Mesendoderm (in vitro differentiated cells): ENCODE measurements at regions not wholly inside any gene's neighbourhood (a gene's known extent, or its start where the extent isn't known, plus 50 kb on each side); places are given as distances from the start of the nearest gene placed in this dataset.
A peak's percentile ranks its signal among the peaks of the same experiment; 100 is the strongest.

Source experiments
- DNase-seq: peaks from one replicate; pipeline ENCODE4 v3.0.0; 2013
- H2AK5ac ChIP-seq: 2 replicates; pipeline ENCODE4 v1.6.1; 2013; ENCODE audit warnings: low read length, inconsistent platforms
- H2BK120ac ChIP-seq: 2 replicates; pipeline ENCODE4 v1.6.1; 2013; ENCODE audit warnings: low read depth, mild to moderate bottlenecking, low read length, moderate library complexity, mixed read lengths
- H2BK15ac ChIP-seq: replicated peaks from 2 replicates; pipeline ENCODE4 v1.6.1; 2013; ENCODE audit warnings: low read depth, mild to moderate bottlenecking, moderate library complexity
- H2BK5ac ChIP-seq: 2 replicates; pipeline ENCODE4 v1.6.1; 2013; ENCODE audit warnings: low read length, inconsistent platforms
- H3K18ac ChIP-seq: 2 replicates; pipeline ENCODE4 v1.6.1; 2013; ENCODE audit warnings: mild to moderate bottlenecking, low read length, mixed read lengths
- H3K23ac ChIP-seq: one replicate; pipeline ENCODE4 v1.6.1; 2013; ENCODE audit warnings: low read length
- H3K27ac ChIP-seq: 2 replicates; pipeline ENCODE4 v1.5.1; 2013; ENCODE audit warnings: low read depth, mild to moderate bottlenecking, inconsistent platforms, low read length, moderate library complexity
- H3K27me3 ChIP-seq: 2 replicates; pipeline ENCODE4 v1.6.1; 2013; ENCODE audit warnings: low read length, control low read depth, mild to moderate bottlenecking, inconsistent platforms; ENCODE audit not compliant: insufficient read depth, poor library complexity
- H3K36me3 ChIP-seq: 2 replicates; pipeline ENCODE4 v1.6.1; 2013; ENCODE audit warnings: low read length, inconsistent platforms; ENCODE audit not compliant: control insufficient read depth, insufficient read depth
- H3K4ac ChIP-seq: one replicate; pipeline ENCODE4 v1.6.1; 2013; ENCODE audit warnings: low read depth, mild to moderate bottlenecking, low read length, moderate library complexity
- H3K4me1 ChIP-seq: 2 replicates; pipeline ENCODE4 v1.6.1; 2013; ENCODE audit warnings: low read depth, low read length, inconsistent platforms; ENCODE audit not compliant: control insufficient read depth
- H3K4me2 ChIP-seq: 2 replicates; pipeline ENCODE4 v1.6.1; 2013; ENCODE audit warnings: low read length
- H3K4me3 ChIP-seq: 2 replicates; pipeline ENCODE4 v1.5.1; 2013; ENCODE audit warnings: mild to moderate bottlenecking, low read length
- H3K56ac ChIP-seq: one replicate; pipeline ENCODE4 v1.6.1; 2013; ENCODE audit warnings: low read length
- H3K79me1 ChIP-seq: 2 replicates; pipeline ENCODE4 v1.6.1; 2013; ENCODE audit warnings: low read length, inconsistent platforms
- H3K79me2 ChIP-seq: 2 replicates; pipeline ENCODE4 v1.6.1; 2013; ENCODE audit warnings: mild to moderate bottlenecking, low read length; ENCODE audit not compliant: control insufficient read depth, insufficient read depth
- H3K9ac ChIP-seq: 2 replicates; pipeline ENCODE4 v1.6.1; 2013; ENCODE audit warnings: low read length, inconsistent platforms
- H4K5ac ChIP-seq: one replicate; pipeline ENCODE4 v1.6.1; 2013; ENCODE audit warnings: low read length
- H4K8ac ChIP-seq: one replicate; pipeline ENCODE4 v1.6.1; 2013; ENCODE audit warnings: low read depth, mild to moderate bottlenecking, control low read depth, low read length, moderate library complexity
- WGBS: extraction: QIAGEN DNeasy Blood & Tissue Kit; methylation state at CpG from one replicate; pipeline ENCODE4 v1.1.7; 2013; ENCODE audit warnings: low lambda C conversion rate, missing lambda C conversion rate; ENCODE audit not compliant: insufficient coverage; ENCODE audit errors: extremely low coverage; 5-methylcytosine and 5-hydroxymethylcytosine counted together

GRCh38 chr16:51355875-51356274, 204.8 kb upstream of the SALL1 start:
- no peaks in the 10 kb centered on the region for H3K79me2 ChIP-seq
- peaks cover 3% of the 10 kb centered on the region for H3K4me1 ChIP-seq
- no peaks in the 10 kb centered on the region for H3K27me3 ChIP-seq
- WGBS: no CpG with 5 or more reads among the region's 6 CpGs
- no peak overlapping the region for H3K9ac ChIP-seq
- DNase-seq: no peak
- H2BK15ac ChIP-seq: no peak overlapping the region
- H3K36me3 ChIP-seq: no peaks in the 10 kb centered on the region
- H3K18ac ChIP-seq: no peak overlapping the region
- H4K5ac ChIP-seq: no peak overlapping the region
- no peak overlapping the region for H2BK5ac ChIP-seq
- H3K23ac ChIP-seq: no peak overlapping the region
- H3K4ac ChIP-seq: no peak overlapping the region
- H2BK120ac ChIP-seq: no peak overlapping the region
- H3K56ac ChIP-seq: no peak overlapping the region
- H3K79me1 ChIP-seq: no peaks in the 10 kb centered on the region
- H4K8ac ChIP-seq: no peak overlapping the region
- H2AK5ac ChIP-seq: no peak overlapping the region
- H3K4me3 ChIP-seq: no peak overlapping the region
- H3K4me2 ChIP-seq: no peak overlapping the region
- H3K27ac ChIP-seq: no peak overlapping the region

- H3K23ac ChIP-seq: no peak overlapping the region
- no CpG with 5 or more reads among the region's 6 CpGs for WGBS
- no peak overlapping the region for H2AK5ac ChIP-seq
- H3K9ac ChIP-seq: no peak overlapping the region
- no peak overlapping the region for H3K4me3 ChIP-seq
- no peak overlapping the region for H3K18ac ChIP-seq
- no peak overlapping the region for H3K56ac ChIP-seq
- no peaks in the 10 kb centered on the region for H3K36me3 ChIP-seq
- H4K5ac ChIP-seq: no peak overlapping the region
- H3K79me2 ChIP-seq: no peaks in the 10 kb centered on the region
- no peak overlapping the region for H4K8ac ChIP-seq
- no peak overlapping the region for H3K4ac ChIP-seq
- no peak overlapping the region for H2BK120ac ChIP-seq
- no peak overlapping the region for H2BK5ac ChIP-seq
- no peaks in the 10 kb centered on the region for H3K27me3 ChIP-seq
- peak; percentile 58 for DNase-seq
- no peaks in the 10 kb centered on the region for H3K79me1 ChIP-seq
- H3K27ac ChIP-seq: no peak overlapping the region
- peaks cover 3% of the 10 kb centered on the region for H3K4me1 ChIP-seq
- no peak overlapping the region for H3K4me2 ChIP-seq
- no peak overlapping the region for H2BK15ac ChIP-seq
Measured at GRCh38 chr16:51355195-51355594, 204.1 kb upstream of the SALL1 start.

GRCh38 chr16:51353055-51353454, 202.0 kb upstream of the SALL1 start:
- Histone ChIP-seq H3K56ac (no peak overlapping the region), H2BK5ac (no peak overlapping the region), H3K36me3 (no peaks in the 10 kb centered on the region), H3K79me1 (no peaks in the 10 kb centered on the region), H3K4me1 (no peaks in the 10 kb centered on the region), H2BK120ac (no peak overlapping the region), H3K27me3 (no peaks in the 10 kb centered on the region), H3K79me2 (no peaks in the 10 kb centered on the region), H2BK15ac (no peak overlapping the region), H4K8ac (no peak overlapping the region), H4K5ac (no peak overlapping the region), H3K23ac (no peak overlapping the region), H3K27ac (no peak overlapping the region), H3K4me3 (no peak overlapping the region), H3K4me2 (no peak overlapping the region), H3K9ac (no peak overlapping the region), H3K18ac (no peak overlapping the region), H3K4ac (no peak overlapping the region), H2AK5ac (no peak overlapping the region)
- WGBS: no CpG with 5 or more reads among the region's 3 CpGs
- DNase-seq: no peak

- no peak overlapping the region for H3K18ac ChIP-seq
- no peak overlapping the region for H3K56ac ChIP-seq
- no peak overlapping the region for H2BK15ac ChIP-seq
- H4K5ac ChIP-seq: no peak overlapping the region
- no peaks in the 10 kb centered on the region for H3K27me3 ChIP-seq
- no peak overlapping the region for H4K8ac ChIP-seq
- no peak overlapping the region for H2BK120ac ChIP-seq
- WGBS: no CpG with 5 or more reads among the region's 3 CpGs
- H3K4ac ChIP-seq: no peak overlapping the region
- no peak overlapping the region for H2BK5ac ChIP-seq
- no peaks in the 10 kb centered on the region for H3K79me2 ChIP-seq
- no peak overlapping the region for H3K4me3 ChIP-seq
- H3K36me3 ChIP-seq: no peaks in the 10 kb centered on the region
- no peaks in the 10 kb centered on the region for H3K4me1 ChIP-seq
- no peak overlapping the region for H3K23ac ChIP-seq
- H3K27ac ChIP-seq: no peak overlapping the region
- DNase-seq: no peak
- H3K9ac ChIP-seq: no peak overlapping the region
- no peak overlapping the region for H3K4me2 ChIP-seq
- no peaks in the 10 kb centered on the region for H3K79me1 ChIP-seq
- no peak overlapping the region for H2AK5ac ChIP-seq
Measured at GRCh38 chr16:51349626-51350025, 198.6 kb upstream of the SALL1 start.

GRCh38 chr16:51343411-51343810, 192.3 kb upstream of the SALL1 start:
- H4K8ac ChIP-seq: no peak overlapping the region
- no peaks in the 10 kb centered on the region for H3K27me3 ChIP-seq
- WGBS: no CpG with 5 or more reads among the region's 4 CpGs
- no peak overlapping the region for H2BK15ac ChIP-seq
- H3K79me1 ChIP-seq: no peaks in the 10 kb centered on the region
- H4K5ac ChIP-seq: no peak overlapping the region
- no peaks in the 10 kb centered on the region for H3K79me2 ChIP-seq
- no peak overlapping the region for H3K4me2 ChIP-seq
- no peak overlapping the region for H3K23ac ChIP-seq
- H2BK5ac ChIP-seq: no peak overlapping the region
- H2AK5ac ChIP-seq: no peak overlapping the region
- no peak overlapping the region for H2BK120ac ChIP-seq
- H3K18ac ChIP-seq: no peak overlapping the region
- H3K56ac ChIP-seq: no peak overlapping the region
- H3K4me3 ChIP-seq: no peak overlapping the region
- no peak for DNase-seq
- H3K4me1 ChIP-seq: no peaks in the 10 kb centered on the region
- no peak overlapping the region for H3K9ac ChIP-seq
- no peak overlapping the region for H3K4ac ChIP-seq
- no peaks in the 10 kb centered on the region for H3K36me3 ChIP-seq
- H3K27ac ChIP-seq: no peak overlapping the region

- H3K27me3 ChIP-seq: no peaks in the 10 kb centered on the region
- no peak overlapping the region for H2BK120ac ChIP-seq
- H3K4ac ChIP-seq: no peak overlapping the region
- H2AK5ac ChIP-seq: no peak overlapping the region
- no peak overlapping the region for H3K27ac ChIP-seq
- H3K4me1 ChIP-seq: no peaks in the 10 kb centered on the region
- H3K4me3 ChIP-seq: no peak overlapping the region
- no peak overlapping the region for H3K23ac ChIP-seq
- H3K9ac ChIP-seq: no peak overlapping the region
- H3K18ac ChIP-seq: no peak overlapping the region
- no peak overlapping the region for H2BK15ac ChIP-seq
- no peak overlapping the region for H3K56ac ChIP-seq
- H4K8ac ChIP-seq: no peak overlapping the region
- DNase-seq: no peak
- no peak overlapping the region for H4K5ac ChIP-seq
- no peak overlapping the region for H2BK5ac ChIP-seq
- no peaks in the 10 kb centered on the region for H3K36me3 ChIP-seq
- no peak overlapping the region for H3K4me2 ChIP-seq
- H3K79me2 ChIP-seq: no peaks in the 10 kb centered on the region
- no CpG with 5 or more reads among the region's 4 CpGs for WGBS
- no peaks in the 10 kb centered on the region for H3K79me1 ChIP-seq
Measured at GRCh38 chr16:51341204-51341603, 190.1 kb upstream of the SALL1 start.
